Inflammatory macrophage treated with lipopolysaccharide for 1 hour (primary cell): ENCODE measurements at regions not wholly inside any gene's neighbourhood (a gene's known extent, or its start where the extent isn't known, plus 50 kb on each side); places are given as distances from the start of the nearest gene placed in this dataset.
"Not testable (repeated sequence)": the region's sequence is repeated elsewhere in the genome, so short reads cannot be mapped to it uniquely, and the experiment has no call there.

ENCODE experiments used
- DNase-seq, 2 donors: peaks; one replicate each; pipeline ENCODE4 v3.0.0-alpha.2; 2020 to 2022

DNA sequence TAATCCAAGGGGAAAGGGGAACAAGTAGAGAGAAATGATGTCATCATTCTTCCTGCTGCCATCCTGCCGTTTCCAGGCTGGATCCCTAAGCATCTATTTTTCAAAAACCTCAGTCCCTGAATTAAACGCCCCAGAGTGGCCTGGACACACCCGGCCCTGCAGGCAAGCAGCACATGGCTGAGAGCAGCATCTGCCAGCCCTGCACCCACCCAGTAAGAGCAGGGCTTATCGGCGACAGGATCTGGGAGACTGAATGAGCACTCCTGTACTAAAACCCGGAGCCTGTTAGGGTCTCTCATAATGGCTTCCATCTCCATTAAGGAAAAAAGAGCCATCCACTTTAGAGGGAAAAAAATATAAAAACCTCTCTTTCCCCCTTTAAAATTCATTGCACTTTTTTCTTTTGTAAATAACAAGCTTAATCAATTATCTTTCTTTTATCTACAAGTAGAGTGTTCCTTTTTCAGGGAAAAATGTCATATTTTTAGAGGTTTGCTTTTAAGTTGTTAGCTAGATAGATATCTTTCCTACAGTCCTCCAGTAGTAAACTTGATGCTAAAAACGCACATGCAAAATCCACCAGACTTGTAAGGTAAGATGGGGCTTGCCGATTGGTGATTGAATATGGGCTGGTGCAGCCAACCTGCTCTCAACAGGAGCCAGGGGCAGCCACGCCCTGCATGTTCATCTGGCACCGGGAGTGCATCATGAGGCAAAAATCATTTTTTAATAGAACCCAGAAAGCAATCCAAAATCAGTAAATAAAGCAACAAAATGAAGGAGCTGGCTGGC lies 457.8 kb downstream of the EIPR1 start:
- no peak for DNase-seq

- DNase-seq: no peak
Observed at GRCh38 chr2:2919026-2919425, 458.6 kb downstream of the EIPR1 start.

- DNase-seq: no peak
Observed at GRCh38 chr2:2916621-2917020, 461.0 kb downstream of the EIPR1 start.

DNA sequence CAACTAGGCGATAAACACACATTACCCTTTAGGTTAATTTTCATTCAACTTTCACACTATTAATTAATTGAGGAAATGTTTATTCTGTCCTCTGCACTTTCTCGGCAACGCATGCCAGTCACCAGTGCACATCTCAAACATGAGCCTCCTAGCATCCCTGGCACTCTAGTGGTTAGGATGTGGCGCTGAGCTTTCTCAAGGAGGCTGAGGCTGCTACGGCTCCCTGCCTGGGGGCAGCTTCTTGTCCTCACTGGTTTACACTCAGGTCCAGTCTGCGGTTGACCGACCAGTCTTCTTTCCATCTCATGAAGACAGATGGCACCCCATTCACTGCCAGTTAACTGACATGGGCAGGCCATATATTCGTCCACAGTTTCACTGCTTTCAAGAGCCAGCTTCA lies 463.4 kb downstream of the EIPR1 start:
- no peak for DNase-seq

DNA sequence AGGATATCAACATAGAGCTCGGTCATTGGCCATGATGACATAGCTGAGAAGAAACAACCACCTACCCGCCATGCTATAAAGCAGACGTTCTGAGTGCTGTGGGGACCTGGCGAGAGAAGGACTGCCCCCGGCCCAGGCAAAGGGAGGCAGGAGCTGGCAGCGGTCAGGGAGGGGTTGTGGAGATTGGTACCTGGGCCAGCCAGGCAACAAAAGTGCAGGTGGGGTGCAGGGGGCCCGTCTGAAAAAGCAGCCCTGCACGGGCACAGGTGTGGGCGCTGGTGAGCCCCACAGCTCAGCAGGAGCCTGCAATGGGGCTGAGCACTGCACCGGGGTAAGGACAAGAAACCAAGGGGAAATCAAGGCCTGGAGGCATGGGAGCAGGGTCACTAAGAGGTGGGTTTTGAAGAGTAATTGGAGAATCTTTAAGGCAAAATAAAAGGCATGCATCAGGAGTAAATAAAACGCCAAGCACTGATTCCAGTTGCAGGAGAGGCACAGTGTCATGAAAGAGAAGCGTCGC lies 464.0 kb downstream of the EIPR1 start:
- DNase-seq: no peak

GRCh38 chr2:2912731-2913130 lies 464.9 kb downstream of the EIPR1 start:
- DNase-seq: no peak

GRCh38 chr2:2912293-2912692 lies 465.3 kb downstream of the EIPR1 start:
- no peak for DNase-seq

DNA sequence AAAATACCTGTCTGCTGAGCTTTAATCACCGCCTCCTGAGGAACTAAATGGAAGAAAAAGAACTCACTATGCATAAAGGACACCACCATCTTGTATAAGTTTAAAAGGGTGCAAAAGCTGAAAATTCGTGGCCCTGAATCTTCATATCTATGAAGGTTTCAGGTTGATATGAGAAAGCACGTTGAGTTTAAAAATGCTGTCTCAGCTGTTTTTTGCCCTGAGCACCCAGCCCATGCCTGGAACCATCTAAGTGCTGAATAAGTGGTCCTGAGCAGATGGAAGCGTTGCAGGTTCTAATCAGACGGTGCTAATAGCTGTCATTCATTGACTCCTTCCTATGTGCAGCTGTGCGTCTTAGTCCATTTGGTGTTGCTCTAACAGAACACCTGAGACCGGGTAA lies 467.4 kb downstream of the EIPR1 start:
- no peak for DNase-seq

DNA sequence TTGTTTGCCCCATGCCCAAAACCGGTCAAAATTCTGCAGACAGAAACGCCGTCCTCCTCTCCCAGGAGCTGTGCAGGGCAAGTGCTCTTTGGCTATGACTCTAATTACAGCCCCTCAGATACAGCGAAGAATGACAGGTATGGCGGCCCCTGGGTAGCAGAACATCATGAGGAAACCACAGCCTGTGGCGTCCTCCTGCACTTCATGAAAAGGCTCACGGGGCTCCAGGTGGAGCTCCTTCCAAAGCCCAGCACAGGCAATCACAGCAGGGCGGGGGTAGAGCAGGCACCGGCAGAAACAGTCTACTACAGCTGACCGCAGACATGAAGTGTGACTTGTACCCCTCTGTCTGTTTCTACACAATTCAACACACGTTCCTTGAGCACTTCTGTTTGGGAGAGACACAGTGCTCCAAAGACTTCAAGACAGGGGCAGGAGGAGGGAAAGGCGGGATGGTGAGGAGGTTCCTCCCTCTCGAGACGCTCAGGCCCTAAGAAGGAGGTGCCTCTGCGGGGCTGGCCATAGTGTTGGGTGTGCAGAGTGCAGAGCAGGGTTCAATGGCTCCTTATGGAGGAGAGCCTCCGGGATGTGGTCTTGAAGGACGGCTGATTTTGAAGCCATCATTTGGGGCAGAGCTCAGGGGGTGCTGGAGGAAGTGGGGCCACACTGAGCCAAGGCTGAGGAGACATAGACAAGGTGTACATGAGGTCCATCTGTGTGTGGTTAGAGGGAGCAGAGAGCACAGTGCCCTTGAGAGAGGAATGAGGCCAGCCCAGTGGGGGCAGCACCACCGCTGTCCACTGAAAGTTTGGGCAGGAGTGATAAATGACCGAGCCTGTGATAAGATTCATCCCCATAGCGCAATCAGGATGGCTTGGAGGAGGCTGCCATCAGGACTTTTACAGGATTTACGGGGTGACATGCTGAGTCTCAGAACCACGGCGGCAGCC lies 468.3 kb downstream of the EIPR1 start:
- DNase-seq: no peak

DNA sequence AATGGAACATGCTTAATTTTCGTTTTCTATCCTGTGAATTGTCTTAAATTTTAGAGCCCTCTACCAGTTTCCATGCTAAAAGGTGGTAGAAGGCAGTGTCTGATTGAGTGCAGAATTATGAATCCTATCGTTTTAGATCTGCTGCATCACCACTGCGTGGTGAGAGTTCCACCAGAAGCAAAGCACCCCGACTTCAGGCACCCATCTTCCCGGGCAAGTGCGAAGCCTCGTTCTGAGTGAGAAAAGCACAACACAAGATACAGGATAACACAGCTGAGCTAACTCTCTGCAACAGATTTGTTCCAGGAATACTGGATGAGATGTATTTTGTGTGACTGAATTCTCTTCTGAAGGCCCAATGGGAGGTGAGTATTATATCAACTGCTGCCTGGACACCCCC lies 471.5 kb downstream of the EIPR1 start:
- DNase-seq: no peak

- no peak for DNase-seq
Observed at GRCh38 chr2:2904721-2905350, 472.8 kb downstream of the EIPR1 start.

DNA sequence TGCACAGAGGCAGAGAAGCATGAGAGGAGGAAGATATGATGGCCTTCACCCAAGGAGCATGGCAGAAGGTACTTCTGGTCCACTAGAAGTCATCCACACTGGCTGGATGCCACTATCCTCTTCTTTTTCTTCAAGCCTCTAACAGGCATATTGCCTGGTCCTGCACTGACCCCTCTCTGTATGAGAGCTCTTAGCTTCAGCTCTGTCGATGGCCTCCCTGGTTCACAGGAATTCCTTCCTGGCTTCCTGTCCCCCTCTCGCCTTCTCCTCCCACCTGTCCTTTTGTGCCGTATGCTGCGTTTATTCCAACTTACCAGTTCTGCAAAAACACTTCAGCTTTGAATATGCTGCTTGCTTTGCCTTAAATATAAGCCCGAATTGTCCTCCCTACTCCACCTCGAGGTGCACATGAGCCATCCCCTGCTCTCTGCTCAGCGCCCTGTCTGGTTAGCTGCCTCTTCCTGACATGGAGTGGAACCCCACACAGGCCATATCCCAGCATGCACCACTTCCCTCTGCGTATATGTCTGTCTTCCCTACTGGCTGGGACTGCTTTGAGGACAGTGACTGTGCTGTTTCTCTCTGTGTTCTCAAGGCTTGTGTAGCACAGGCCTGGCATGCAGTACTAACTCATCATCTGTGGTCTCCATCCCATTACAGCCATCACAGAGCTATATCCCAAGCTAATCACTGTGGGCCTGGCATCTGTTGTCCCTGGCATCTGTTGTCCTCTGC lies 474.9 kb downstream of the EIPR1 start:
- DNase-seq: no peak

DNA sequence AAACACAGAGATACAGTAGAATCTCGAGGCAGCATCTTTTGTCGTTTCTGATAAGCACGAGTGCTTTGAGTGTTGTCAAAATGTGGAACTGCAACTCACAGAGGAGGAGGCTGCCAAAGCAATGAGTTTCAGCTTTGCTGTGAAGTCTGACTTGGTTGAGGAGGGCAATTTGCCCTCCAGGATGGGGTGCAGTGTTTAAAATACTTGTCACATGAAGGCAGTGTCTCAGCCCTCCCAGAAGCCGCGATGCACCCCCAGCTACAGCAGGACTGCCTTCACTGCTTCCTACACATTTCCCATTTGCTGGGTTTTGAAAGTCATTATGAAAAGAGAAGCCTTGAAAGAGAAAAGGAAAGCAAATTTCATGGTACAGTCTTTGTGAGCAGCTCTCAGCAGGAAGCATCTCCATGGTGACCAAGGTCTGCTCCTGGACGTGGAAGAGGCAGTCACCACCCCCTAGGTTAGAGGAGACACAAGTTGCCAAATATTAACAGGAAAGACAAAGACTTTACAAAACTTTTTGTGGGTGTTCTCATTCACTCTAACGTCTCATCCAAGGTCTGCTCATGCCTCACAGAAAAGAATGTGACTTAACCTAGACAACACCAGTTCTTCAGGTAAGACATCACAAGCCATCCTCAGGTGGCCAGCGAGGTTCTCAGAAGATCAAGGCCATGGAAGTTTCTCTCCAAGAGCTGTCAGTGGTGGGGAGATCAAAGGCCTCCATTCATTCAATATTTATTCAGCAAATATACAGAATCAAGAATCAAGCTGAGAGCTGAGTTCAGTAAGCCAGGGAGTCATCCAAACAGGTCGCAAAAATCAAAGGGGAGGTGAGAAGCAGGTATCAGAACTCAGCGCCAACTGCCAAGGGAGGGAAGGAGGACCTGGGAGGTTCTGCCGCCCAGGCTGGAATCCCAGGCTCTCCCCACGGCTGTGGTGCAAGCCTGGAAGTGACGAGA lies 476.0 kb downstream of the EIPR1 start:
- DNase-seq: no peak

- no peak for DNase-seq
Observed at GRCh38 chr2:2899826-2900225, 477.8 kb downstream of the EIPR1 start.

GRCh38 chr2:2898744-2899143 lies 478.9 kb downstream of the EIPR1 start:
- DNase-seq: no peak

DNA sequence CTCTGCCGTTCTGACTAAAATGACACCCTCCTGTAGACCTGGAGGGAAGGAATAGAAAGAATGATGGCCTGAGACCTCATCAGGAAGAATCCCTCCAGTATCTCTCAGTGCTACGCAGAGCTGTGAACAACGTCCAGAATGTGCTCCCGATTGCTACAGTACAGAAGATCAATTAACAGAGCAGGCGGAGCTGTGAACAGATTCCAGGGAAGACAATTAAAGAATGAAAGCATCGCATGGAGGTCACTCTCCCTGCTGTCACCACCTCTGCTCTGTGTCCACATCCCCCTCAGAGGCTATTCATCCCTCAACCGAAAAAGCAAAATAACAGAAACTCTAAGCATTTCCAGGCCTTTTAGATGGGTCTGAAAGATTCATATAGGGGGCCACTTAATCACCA lies 481.0 kb downstream of the EIPR1 start:
- DNase-seq: no peak

DNA sequence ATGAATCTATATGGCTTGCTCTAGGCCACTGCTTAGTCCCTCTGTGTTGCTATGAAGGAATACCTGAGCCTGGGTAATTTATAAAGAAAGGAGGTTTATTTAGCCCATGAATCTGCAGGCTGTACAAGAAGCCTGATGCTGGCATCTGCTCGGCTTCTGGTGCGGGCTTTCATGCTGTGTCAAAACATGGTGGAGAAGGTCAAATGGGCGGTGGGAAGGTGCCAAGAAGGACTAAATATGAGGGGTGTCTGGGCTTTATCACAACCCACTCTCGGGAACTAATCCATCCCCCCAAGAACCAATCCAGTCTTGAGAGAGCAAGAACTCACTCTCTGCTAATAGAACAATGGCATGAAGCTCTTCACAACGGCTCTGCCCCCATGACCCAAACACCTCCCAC lies 481.6 kb downstream of the EIPR1 start:
- DNase-seq: no peak

DNA sequence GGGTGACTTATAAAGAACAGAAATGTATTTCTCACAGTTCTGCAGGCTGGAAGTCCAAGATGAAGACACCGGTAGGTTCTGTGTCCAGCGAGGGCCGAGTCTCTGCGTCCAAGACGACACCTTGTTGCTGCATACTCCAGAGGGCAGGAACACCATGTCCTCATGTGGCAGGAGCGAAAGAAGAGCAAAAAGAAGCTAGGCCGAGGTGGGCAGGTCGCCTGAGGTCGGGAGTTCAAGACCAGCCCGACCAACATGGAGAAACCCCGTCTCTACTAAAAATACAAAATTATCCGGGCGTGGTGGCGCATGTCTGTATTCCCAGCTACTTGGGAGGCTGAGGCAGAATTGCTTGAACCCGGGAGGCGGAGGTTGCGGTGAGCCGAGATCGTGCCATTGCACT lies 483.6 kb downstream of the EIPR1 start:
- DNase-seq: not testable (repeated sequence)

DNA sequence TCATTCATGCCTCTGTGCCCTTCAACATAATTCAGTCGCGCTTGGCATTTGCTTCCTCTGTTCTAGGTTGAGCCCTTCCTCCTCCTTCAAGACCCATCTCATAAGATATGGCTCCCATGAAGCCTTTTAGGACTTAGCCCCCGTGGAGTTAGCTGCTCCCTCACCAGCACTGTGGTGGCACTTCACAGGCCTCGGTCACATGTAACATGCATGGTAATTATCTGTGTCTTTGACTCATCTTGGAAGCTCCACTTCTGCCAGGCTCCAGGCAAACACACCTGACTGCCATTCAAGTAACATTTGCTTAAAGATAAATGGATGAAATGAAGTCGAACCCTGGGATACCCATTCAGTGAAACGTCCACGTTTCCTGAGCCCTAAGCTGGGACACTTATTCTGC lies 484.7 kb downstream of the EIPR1 start:
- no peak for DNase-seq

DNA sequence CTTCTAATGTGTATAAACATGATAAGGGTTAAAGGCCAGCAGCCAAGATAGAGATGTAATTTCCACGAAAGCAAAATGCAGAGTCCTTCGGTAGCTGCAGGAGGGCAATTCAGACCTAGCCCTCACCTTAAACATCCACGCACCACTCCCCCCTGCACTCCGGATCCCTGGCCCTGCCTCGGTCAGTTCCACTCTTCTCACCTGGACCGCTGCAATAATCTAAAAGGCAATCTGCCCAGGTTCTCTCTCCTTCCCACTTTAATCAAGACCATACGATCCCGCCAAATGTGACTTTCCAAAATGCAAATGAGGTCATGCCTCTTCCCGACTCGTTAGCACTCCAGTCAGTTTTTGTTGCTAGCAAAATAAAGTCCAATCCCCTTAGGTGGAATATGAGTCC lies 485.2 kb downstream of the EIPR1 start:
- no peak for DNase-seq

DNA sequence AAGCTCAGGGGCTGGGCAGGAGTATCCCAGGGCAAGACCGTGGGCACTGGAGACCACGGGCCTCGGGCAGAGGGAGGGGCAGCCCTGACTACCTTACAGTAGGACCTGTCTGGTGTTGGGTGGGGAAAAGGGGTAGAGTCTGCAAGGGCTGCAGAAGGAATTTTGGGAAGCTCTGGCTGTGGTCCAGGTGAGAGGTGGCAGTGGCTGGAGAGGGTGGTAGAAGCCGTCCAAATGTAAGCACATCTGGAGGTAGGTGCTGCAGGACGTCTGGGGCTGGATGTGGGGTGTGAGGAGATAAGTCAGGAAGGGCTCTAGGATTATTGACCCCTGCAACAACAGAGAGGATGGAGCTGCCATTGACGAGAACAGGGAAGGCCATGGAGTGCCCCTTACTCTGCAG lies 486.7 kb downstream of the EIPR1 start:
- no peak for DNase-seq
